ENCODE measurements at regions not wholly inside any gene's neighbourhood (a gene's known extent, or its start where the extent isn't known, plus 50 kb on each side); places are given as distances from the start of the nearest gene placed in this dataset.

DNA sequence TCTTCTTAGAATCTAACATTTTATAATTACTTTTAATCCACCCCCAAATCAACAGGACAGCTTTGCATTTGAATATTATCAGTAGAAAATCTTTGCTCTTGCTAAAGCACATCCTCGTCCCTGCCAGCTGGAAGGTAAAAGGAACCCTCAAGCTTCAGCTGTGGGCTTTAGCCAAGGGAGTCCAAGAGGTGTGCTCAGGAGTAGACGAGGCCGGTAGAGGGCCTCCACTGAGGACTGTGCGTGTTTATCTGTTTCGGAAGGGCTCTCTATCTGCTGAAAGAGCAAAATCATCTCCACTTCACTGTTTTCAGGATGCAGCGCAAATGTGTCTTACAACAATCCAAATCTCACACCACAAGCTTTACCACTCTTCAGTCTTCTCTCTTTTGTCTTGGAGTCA is 257.4 kb upstream of the IL12A start:
- Histone ChIP-seq H3K36me3 (ENCODE audit: insufficient read depth, low read length) (no peaks in the 10 kb centered on the region), H2AFZ (ENCODE audit: low read depth, low read length) (no peak overlapping the region), H3K4me2 (ENCODE audit: low read length) (no peak overlapping the region), H3K9ac (ENCODE audit: low read length) (no peak overlapping the region), H3K4me3 (ENCODE audit: low read length) (no peak overlapping the region), H4K20me1 (ENCODE audit: insufficient read depth) (no peaks in the 10 kb centered on the region), H3F3A (ENCODE audit: insufficient read depth, low read length, poor library complexity, severe bottlenecking) (no peaks in the 10 kb centered on the region), H3K9me3 (ENCODE audit: low read length) (no peaks in the 10 kb centered on the region), H3K79me2 (replicated peaks; ENCODE audit: insufficient read depth, low read length) (no peaks in the 10 kb centered on the region), H3K9me2 (ENCODE audit: insufficient read depth, low read length) (no peaks in the 10 kb centered on the region), H3K27ac (ENCODE audit: low read length) (no peak overlapping the region), H3K27me3 (ENCODE audit: insufficient read depth, low read depth, low read length) (no peaks in the 10 kb centered on the region)
- TF ChIP-seq EZH2 (IDR thresholded peaks at IDR 0.05; ENCODE audit: borderline replicate concordance, insufficient read depth, low read length, poor library complexity, severe bottlenecking) (no peak), SMC3 (conservative IDR thresholded peaks at IDR 0.05; ENCODE audit: poor library complexity) (no peak), TAF1 (IDR thresholded peaks at IDR 0.05; ENCODE audit: low read depth) (no peak), RAD21 (conservative IDR thresholded peaks at IDR 0.05) (no peak), MXI1 (conservative IDR thresholded peaks at IDR 0.05; ENCODE audit: poor library complexity, severe bottlenecking) (no peak), EP300 (conservative IDR thresholded peaks at IDR 0.05; ENCODE audit: poor library complexity, severe bottlenecking) (no peak), POLR2AphosphoS5 (IDR thresholded peaks at IDR 0.05) (no peak)
- TF ChIP-seq, protein P1, sequence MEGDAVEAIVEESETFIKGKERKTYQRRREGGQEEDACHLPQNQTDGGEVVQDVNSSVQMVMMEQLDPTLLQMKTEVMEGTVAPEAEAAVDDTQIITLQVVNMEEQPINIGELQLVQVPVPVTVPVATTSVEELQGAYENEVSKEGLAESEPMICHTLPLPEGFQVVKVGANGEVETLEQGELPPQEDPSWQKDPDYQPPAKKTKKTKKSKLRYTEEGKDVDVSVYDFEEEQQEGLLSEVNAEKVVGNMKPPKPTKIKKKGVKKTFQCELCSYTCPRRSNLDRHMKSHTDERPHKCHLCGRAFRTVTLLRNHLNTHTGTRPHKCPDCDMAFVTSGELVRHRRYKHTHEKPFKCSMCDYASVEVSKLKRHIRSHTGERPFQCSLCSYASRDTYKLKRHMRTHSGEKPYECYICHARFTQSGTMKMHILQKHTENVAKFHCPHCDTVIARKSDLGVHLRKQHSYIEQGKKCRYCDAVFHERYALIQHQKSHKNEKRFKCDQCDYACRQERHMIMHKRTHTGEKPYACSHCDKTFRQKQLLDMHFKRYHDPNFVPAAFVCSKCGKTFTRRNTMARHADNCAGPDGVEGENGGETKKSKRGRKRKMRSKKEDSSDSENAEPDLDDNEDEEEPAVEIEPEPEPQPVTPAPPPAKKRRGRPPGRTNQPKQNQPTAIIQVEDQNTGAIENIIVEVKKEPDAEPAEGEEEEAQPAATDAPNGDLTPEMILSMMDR (IDR thresholded peaks at IDR 0.05; ENCODE audit: poor library complexity, severe bottlenecking), result no peak
- TF ChIP-seq, protein P2, sequence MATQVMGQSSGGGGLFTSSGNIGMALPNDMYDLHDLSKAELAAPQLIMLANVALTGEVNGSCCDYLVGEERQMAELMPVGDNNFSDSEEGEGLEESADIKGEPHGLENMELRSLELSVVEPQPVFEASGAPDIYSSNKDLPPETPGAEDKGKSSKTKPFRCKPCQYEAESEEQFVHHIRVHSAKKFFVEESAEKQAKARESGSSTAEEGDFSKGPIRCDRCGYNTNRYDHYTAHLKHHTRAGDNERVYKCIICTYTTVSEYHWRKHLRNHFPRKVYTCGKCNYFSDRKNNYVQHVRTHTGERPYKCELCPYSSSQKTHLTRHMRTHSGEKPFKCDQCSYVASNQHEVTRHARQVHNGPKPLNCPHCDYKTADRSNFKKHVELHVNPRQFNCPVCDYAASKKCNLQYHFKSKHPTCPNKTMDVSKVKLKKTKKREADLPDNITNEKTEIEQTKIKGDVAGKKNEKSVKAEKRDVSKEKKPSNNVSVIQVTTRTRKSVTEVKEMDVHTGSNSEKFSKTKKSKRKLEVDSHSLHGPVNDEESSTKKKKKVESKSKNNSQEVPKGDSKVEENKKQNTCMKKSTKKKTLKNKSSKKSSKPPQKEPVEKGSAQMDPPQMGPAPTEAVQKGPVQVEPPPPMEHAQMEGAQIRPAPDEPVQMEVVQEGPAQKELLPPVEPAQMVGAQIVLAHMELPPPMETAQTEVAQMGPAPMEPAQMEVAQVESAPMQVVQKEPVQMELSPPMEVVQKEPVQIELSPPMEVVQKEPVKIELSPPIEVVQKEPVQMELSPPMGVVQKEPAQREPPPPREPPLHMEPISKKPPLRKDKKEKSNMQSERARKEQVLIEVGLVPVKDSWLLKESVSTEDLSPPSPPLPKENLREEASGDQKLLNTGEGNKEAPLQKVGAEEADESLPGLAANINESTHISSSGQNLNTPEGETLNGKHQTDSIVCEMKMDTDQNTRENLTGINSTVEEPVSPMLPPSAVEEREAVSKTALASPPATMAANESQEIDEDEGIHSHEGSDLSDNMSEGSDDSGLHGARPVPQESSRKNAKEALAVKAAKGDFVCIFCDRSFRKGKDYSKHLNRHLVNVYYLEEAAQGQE (IDR thresholded peaks at IDR 0.05; ENCODE audit: borderline replicate concordance), result no peak

DNA sequence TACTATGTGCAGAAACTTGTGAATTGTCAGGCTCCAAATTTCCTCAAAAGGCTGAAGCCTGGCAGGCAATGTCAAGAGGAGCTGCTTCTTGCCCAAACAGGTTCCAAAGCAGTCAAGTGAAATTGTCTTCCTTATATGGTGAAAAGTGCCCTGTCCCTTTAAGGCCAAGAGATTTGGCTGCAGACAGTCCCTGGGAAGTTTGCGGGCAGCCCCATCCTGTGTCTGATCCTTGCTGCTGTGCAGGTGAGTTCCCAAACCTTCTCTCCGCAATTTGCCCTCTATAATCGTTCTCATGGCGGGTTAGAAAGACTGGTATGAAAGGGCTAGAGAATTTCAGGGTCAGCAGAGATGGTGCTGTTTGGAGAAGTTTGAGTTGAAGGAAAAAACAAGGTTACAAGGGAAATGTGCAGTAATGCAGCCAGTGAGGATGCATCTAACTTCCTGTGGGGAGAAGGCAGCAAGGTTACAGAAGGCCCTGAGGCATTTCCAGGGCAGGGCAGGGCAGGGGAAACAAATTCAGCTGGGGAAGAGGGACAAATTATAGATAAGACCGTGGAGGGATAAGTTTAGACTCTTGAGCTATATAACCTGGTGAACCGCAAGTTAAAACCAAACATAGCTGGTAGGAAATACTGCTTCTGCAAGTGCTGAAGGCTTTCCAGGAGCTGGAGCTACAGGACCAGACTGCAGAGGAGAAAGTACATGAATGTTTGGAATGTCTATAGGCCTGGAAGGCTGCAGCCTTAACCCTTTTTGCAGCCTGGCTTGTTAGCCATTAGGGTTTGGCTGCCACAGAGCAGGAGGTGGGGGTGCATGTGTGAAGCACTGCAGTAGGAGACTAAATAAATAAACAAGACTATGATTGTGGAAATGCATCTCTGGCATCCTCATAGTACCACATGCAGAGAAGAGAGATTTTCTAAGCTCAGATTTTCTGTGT is 256.2 kb upstream of the IL12A start:
- Histone ChIP-seq H3F3A (ENCODE audit: insufficient read depth, low read length, poor library complexity, severe bottlenecking) (no peaks in the 10 kb centered on the region), H3K27me3 (ENCODE audit: insufficient read depth, low read depth, low read length) (no peaks in the 10 kb centered on the region), H4K20me1 (ENCODE audit: insufficient read depth) (no peaks in the 10 kb centered on the region), H3K4me2 (ENCODE audit: low read length) (no peak overlapping the region), H3K79me2 (replicated peaks; ENCODE audit: insufficient read depth, low read length) (no peaks in the 10 kb centered on the region), H3K36me3 (ENCODE audit: insufficient read depth, low read length) (no peaks in the 10 kb centered on the region), H3K9me2 (ENCODE audit: insufficient read depth, low read length) (no peaks in the 10 kb centered on the region), H3K27ac (ENCODE audit: low read length) (no peak overlapping the region), H3K9ac (ENCODE audit: low read length) (no peak overlapping the region), H2AFZ (ENCODE audit: low read depth, low read length) (no peak overlapping the region), H3K4me3 (ENCODE audit: low read length) (no peak overlapping the region), H3K9me3 (ENCODE audit: low read length) (no peaks in the 10 kb centered on the region)
- TF ChIP-seq, protein P2 (IDR thresholded peaks at IDR 0.05; ENCODE audit: borderline replicate concordance), result no peak
- no peak for TF ChIP-seq POLR2AphosphoS5 (IDR thresholded peaks at IDR 0.05)
- no peak for TF ChIP-seq SMC3 (conservative IDR thresholded peaks at IDR 0.05; ENCODE audit: poor library complexity)
- TF ChIP-seq, protein P1 (IDR thresholded peaks at IDR 0.05; ENCODE audit: poor library complexity, severe bottlenecking), result no peak
- TF ChIP-seq TAF1 (IDR thresholded peaks at IDR 0.05; ENCODE audit: low read depth), result no peak
- no peak for TF ChIP-seq RAD21 (conservative IDR thresholded peaks at IDR 0.05)

All from neural cell (in vitro differentiated cells).